ENCODE measurements at regions not wholly inside any gene's neighbourhood (a gene's known extent, or its start where the extent isn't known, plus 50 kb on each side); places are given as distances from the start of the nearest gene placed in this dataset.
A peak's percentile ranks its signal among the peaks of the same experiment; 100 is the strongest.
"Not testable (repeated sequence)": the region's sequence is repeated elsewhere in the genome, so short reads cannot be mapped to it uniquely, and the experiment has no call there.

GRCh38 chr2:91771604-91772003 is 3080.1 kb downstream of the RPIA start:
- in situ Hi-C loops (cut with HindIII; ENCODE audit: low sequenced_read_pairs), result not testable (repeated sequence)

GRCh38 chr2:91772240-91772937 is 3080.9 kb downstream of the RPIA start:
- in situ Hi-C loops (cut with HindIII; ENCODE audit: low sequenced_read_pairs), result not testable (repeated sequence)

More at GRCh38 chr2:91771604-91772003, 3080.1 kb downstream of the RPIA start:
- H3K4me3 ChIP-seq (ENCODE audit: low read depth, low read length); DNase-seq (ENCODE audit: low read depth): not testable (repeated sequence)

GRCh38 chr2:91773810-91774209 is 3082.3 kb downstream of the RPIA start:
- DNase-seq (ENCODE audit: low read depth); in situ Hi-C loops (cut with HindIII; ENCODE audit: low sequenced_read_pairs); H3K4me3 ChIP-seq (ENCODE audit: low read depth, low read length): not testable (repeated sequence)

More at GRCh38 chr2:91772240-91772937, 3080.9 kb downstream of the RPIA start:
- not testable (repeated sequence) for DNase-seq (ENCODE audit: low read depth); H3K4me3 ChIP-seq (ENCODE audit: low read depth, low read length)

- in situ Hi-C loops (cut with HindIII; ENCODE audit: low sequenced_read_pairs); H3K4me3 ChIP-seq (ENCODE audit: low read depth, low read length); DNase-seq (ENCODE audit: low read depth): not testable (repeated sequence)
Observed at GRCh38 chr2:91775193-91775592, 3083.7 kb downstream of the RPIA start.

GRCh38 chr2:91780324-91780723 is 3088.9 kb downstream of the RPIA start:
- in situ Hi-C loops (cut with HindIII; ENCODE audit: low sequenced_read_pairs); DNase-seq (ENCODE audit: low read depth); H3K4me3 ChIP-seq (ENCODE audit: low read depth, low read length): not testable (repeated sequence)

- peak overlapping the region; percentile 20 for H3K4me3 ChIP-seq (ENCODE audit: low read depth, low read length)
- in situ Hi-C loops (cut with HindIII; ENCODE audit: low sequenced_read_pairs); DNase-seq (ENCODE audit: low read depth): not testable (repeated sequence)
Observed at GRCh38 chr2:91809391-91809790, 3061.8 kb upstream of the TEKT4 start.

- no peak for TF ChIP-seq CTCF (IDR thresholded peaks at IDR 0.05; ENCODE audit: low read depth, low read length, missing control alignments)
- in situ Hi-C loops (cut with HindIII; ENCODE audit: low sequenced_read_pairs), result no loop called here
- H3K4me3 ChIP-seq (ENCODE audit: low read depth, low read length), result peak overlapping the region; percentile 16
- DNase-seq (ENCODE audit: low read depth), result no peak
Observed at GRCh38 chr2:91839904-91840868, 3031.0 kb upstream of the TEKT4 start.

- in situ Hi-C loops (cut with HindIII; ENCODE audit: low sequenced_read_pairs); H3K4me3 ChIP-seq (ENCODE audit: low read depth, low read length); DNase-seq (ENCODE audit: low read depth): not testable (repeated sequence)
Observed at GRCh38 chr2:91842264-91842663, 3029.0 kb upstream of the TEKT4 start.

GRCh38 chr2:91842913-91843312 is 3028.3 kb upstream of the TEKT4 start:
- H3K4me3 ChIP-seq (ENCODE audit: low read depth, low read length); DNase-seq (ENCODE audit: low read depth); in situ Hi-C loops (cut with HindIII; ENCODE audit: low sequenced_read_pairs): not testable (repeated sequence)

GRCh38 chr2:91843723-91844450 is 3027.3 kb upstream of the TEKT4 start:
- in situ Hi-C loops (cut with HindIII; ENCODE audit: low sequenced_read_pairs); H3K4me3 ChIP-seq (ENCODE audit: low read depth, low read length); DNase-seq (ENCODE audit: low read depth): not testable (repeated sequence)

- H3K4me3 ChIP-seq (ENCODE audit: low read depth, low read length); in situ Hi-C loops (cut with HindIII; ENCODE audit: low sequenced_read_pairs); DNase-seq (ENCODE audit: low read depth): not testable (repeated sequence)
Observed at GRCh38 chr2:91844451-91844825, 3026.8 kb upstream of the TEKT4 start.

- DNase-seq (ENCODE audit: low read depth); in situ Hi-C loops (cut with HindIII; ENCODE audit: low sequenced_read_pairs); H3K4me3 ChIP-seq (ENCODE audit: low read depth, low read length): not testable (repeated sequence)
Observed at GRCh38 chr2:91846388-91846787, 3024.8 kb upstream of the TEKT4 start.

- in situ Hi-C loops (cut with HindIII; ENCODE audit: low sequenced_read_pairs); DNase-seq (ENCODE audit: low read depth); H3K4me3 ChIP-seq (ENCODE audit: low read depth, low read length): not testable (repeated sequence)
Observed at GRCh38 chr2:91851689-91852420, 3019.4 kb upstream of the TEKT4 start.

GRCh38 chr2:91856971-91857370 is 3014.3 kb upstream of the TEKT4 start:
- in situ Hi-C loops (cut with HindIII; ENCODE audit: low sequenced_read_pairs); H3K4me3 ChIP-seq (ENCODE audit: low read depth, low read length); DNase-seq (ENCODE audit: low read depth): not testable (repeated sequence)

- H3K4me3 ChIP-seq (ENCODE audit: low read depth, low read length); in situ Hi-C loops (cut with HindIII; ENCODE audit: low sequenced_read_pairs): not testable (repeated sequence)
Observed at GRCh38 chr2:91857711-91858110, 3013.5 kb upstream of the TEKT4 start.

More at GRCh38 chr2:91857711-91858110, 3013.5 kb upstream of the TEKT4 start:
- not testable (repeated sequence) for DNase-seq (ENCODE audit: low read depth)

All from astrocyte of the cerebellum (primary cell).